Fibroblast of the aortic adventitia (primary cell): ENCODE measurements at regions not wholly inside any gene's neighbourhood (a gene's known extent, or its start where the extent isn't known, plus 50 kb on each side); places are given as distances from the start of the nearest gene placed in this dataset.

Source experiments
- DNase-seq: peaks from one replicate; pipeline ENCODE4 v3.0.0-alpha.2; 2010; ENCODE audit warnings: low read depth
- H3K4me3 ChIP-seq: 2 replicates; pipeline ENCODE4 v1.5.1; 2011; ENCODE audit warnings: low read depth, mild to moderate bottlenecking, control low read depth, low read length, moderate library complexity
- CTCF ChIP-seq: IDR thresholded peaks from 2 replicates; pipeline ENCODE4 v1.5.1; 2011; ENCODE audit warnings: mild to moderate bottlenecking, low read length, control low read depth, inconsistent platforms; ENCODE audit not compliant: insufficient read depth

- DNase-seq: no peak
- TF ChIP-seq CTCF: no peak
- H3K4me3 ChIP-seq: no peak overlapping the region
Observed at GRCh38 chrX:140848800-140849199, 139.2 kb downstream of the LINC00632 start.

GRCh38 chrX:140860718-140861117, 141.7 kb upstream of the SPANXB1 start:
- DNase-seq: no peak
- H3K4me3 ChIP-seq: no peak overlapping the region
- no peak for TF ChIP-seq CTCF

- DNase-seq: no peak
- no peak for TF ChIP-seq CTCF
- H3K4me3 ChIP-seq: no peak overlapping the region
Observed at GRCh38 chrX:140866446-140866845, 135.9 kb upstream of the SPANXB1 start.

GRCh38 chrX:140912606-140913005, 89.8 kb upstream of the SPANXB1 start:
- H3K4me3 ChIP-seq: no peak overlapping the region
- TF ChIP-seq CTCF: no peak
- no peak for DNase-seq

- no peak for TF ChIP-seq CTCF
- no peak for DNase-seq
- H3K4me3 ChIP-seq: no peak overlapping the region
Observed at GRCh38 chrX:140913802-140914501, 88.4 kb upstream of the SPANXB1 start.

GRCh38 chrX:140916872-140917271, 85.5 kb upstream of the SPANXB1 start:
- H3K4me3 ChIP-seq: no peak overlapping the region
- DNase-seq: no peak
- TF ChIP-seq CTCF: no peak
